ENCODE measurements at regions not wholly inside any gene's neighbourhood (a gene's known extent, or its start where the extent isn't known, plus 50 kb on each side); places are given as distances from the start of the nearest gene placed in this dataset.

- 82 to 96% (median 88%) methylated on average over 3 to 5 of the region's 5 CpGs for WGBS, 4 donors
- no peak for DNase-seq
- Histone ChIP-seq H3K36me3 (replicated peaks in 1 of 2) (no peaks in the 10 kb centered on the region), H3K9me3 (replicated peaks in 1 of 3) (no peaks in the 10 kb centered on the region), H3K4me1 (replicated peaks in 1 of 2) (peaks cover 0 to 11% of the 10 kb centered on the region in 2 donors), H3K4me3 (no peak overlapping the region), H3K27me3 (no peaks in the 10 kb centered on the region), H3K27ac (no peak overlapping the region)
- TF ChIP-seq POLR2A (IDR thresholded peaks at IDR 0.05), result no peak
- TF ChIP-seq, protein P1, sequence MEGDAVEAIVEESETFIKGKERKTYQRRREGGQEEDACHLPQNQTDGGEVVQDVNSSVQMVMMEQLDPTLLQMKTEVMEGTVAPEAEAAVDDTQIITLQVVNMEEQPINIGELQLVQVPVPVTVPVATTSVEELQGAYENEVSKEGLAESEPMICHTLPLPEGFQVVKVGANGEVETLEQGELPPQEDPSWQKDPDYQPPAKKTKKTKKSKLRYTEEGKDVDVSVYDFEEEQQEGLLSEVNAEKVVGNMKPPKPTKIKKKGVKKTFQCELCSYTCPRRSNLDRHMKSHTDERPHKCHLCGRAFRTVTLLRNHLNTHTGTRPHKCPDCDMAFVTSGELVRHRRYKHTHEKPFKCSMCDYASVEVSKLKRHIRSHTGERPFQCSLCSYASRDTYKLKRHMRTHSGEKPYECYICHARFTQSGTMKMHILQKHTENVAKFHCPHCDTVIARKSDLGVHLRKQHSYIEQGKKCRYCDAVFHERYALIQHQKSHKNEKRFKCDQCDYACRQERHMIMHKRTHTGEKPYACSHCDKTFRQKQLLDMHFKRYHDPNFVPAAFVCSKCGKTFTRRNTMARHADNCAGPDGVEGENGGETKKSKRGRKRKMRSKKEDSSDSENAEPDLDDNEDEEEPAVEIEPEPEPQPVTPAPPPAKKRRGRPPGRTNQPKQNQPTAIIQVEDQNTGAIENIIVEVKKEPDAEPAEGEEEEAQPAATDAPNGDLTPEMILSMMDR (IDR thresholded peaks at IDR 0.05), result no peak
- intact Hi-C loops (cut with DNase I), result no loop called here
These were observed 146.7 kb upstream of the PTPN1 start for GRCh38 chr20:50363479-50363878.

- TF ChIP-seq, protein P1 (IDR thresholded peaks at IDR 0.05), result no peak
- TF ChIP-seq POLR2A (IDR thresholded peaks at IDR 0.05), result no peak
- no peak overlapping the region for H3K4me3 ChIP-seq
- H3K27me3 ChIP-seq, result no peaks in the 10 kb centered on the region
- DNase-seq, result no peak
- peaks cover 0 to 9% of the 10 kb centered on the region in 2 donors for H3K4me1 ChIP-seq (replicated peaks in 1 of 2)
- no peaks in the 10 kb centered on the region for H3K36me3 ChIP-seq (replicated peaks in 1 of 2)
- intact Hi-C loops (cut with DNase I), result no loop called here
- WGBS, 4 donors, result 46 to 80% (median 70%) methylated on average over 6 of the region's 6 CpGs
- no peaks in the 10 kb centered on the region for H3K9me3 ChIP-seq (replicated peaks in 1 of 3)
- no peak overlapping the region for H3K27ac ChIP-seq
These were observed 145.6 kb upstream of the PTPN1 start for GRCh38 chr20:50364542-50364941.

- H3K4me3 ChIP-seq, result no peak overlapping the region
- intact Hi-C loops (cut with DNase I), result no loop called here
- H3K4me1 ChIP-seq (replicated peaks in 1 of 2), result peaks cover 0 to 6% of the 10 kb centered on the region in 2 donors
- peak in 6 of 7 donors; percentile 76 to 94 (median 87) for DNase-seq
- no peaks in the 10 kb centered on the region for H3K9me3 ChIP-seq (replicated peaks in 1 of 3)
- TF ChIP-seq, protein P1 (IDR thresholded peaks at IDR 0.05), result no peak
- TF ChIP-seq POLR2A (IDR thresholded peaks at IDR 0.05), result no peak
- WGBS, 4 donors, result 41 to 43% (median 43%) methylated on average over 7 of the region's 7 CpGs
- no peaks in the 10 kb centered on the region for H3K27me3 ChIP-seq
- no peaks in the 10 kb centered on the region for H3K36me3 ChIP-seq (replicated peaks in 1 of 2)
- H3K27ac ChIP-seq, result peak overlapping the region in 3 of 5 donors; percentile 26 to 52 (median 34)
These were observed 143.7 kb upstream of the PTPN1 start for GRCh38 chr20:50366270-50367103.

DNA sequence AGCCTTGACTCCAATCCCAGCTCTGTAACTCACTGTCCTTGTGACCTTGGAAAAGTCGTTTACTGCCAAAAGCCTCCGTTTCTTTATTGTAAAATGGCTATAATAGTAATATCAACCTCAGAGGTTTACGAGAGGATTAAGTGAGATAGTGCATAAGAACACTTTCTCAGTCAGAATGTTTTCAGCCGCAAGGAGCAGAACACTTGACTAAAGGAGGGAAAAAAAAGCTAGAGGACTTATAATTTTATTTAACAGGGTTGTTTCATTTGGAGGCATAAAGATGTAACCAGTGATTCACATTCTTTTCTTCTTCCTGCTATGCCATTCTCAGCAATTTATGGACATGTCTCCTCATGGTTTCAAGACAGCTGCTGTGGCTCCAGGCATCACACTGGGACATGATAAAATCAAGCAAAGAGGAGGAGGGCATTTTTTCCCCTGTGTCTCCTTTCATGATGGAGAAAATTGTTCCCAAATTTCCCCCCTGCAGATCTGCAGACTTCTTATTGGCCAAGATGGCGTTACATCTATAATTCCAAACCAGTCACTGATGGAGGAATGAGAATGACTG is 143.0 kb upstream of the PTPN1 start:
- H3K4me3 ChIP-seq, result no peak overlapping the region
- H3K4me1 ChIP-seq (replicated peaks in 1 of 2), result peaks cover 0 to 6% of the 10 kb centered on the region in 2 donors
- H3K27me3 ChIP-seq, result no peaks in the 10 kb centered on the region
- no peak for DNase-seq
- no peak for TF ChIP-seq POLR2A (IDR thresholded peaks at IDR 0.05)
- TF ChIP-seq, protein P1 (IDR thresholded peaks at IDR 0.05), result no peak
- peak overlapping the region in 2 of 5 donors; percentile 26 to 52 for H3K27ac ChIP-seq
- WGBS, 4 donors, result 52 to 66% (median 53%) methylated on average over 5 of the region's 5 CpGs
- no peaks in the 10 kb centered on the region for H3K9me3 ChIP-seq (replicated peaks in 1 of 3)
- no peaks in the 10 kb centered on the region for H3K36me3 ChIP-seq (replicated peaks in 1 of 2)
- intact Hi-C loops (cut with DNase I), result no loop called here

Data from adrenal gland (tissue), 9 donors.